Inferior parietal cortex (tissue), 1 donor: ENCODE measurements at regions not wholly inside any gene's neighbourhood (a gene's known extent, or its start where the extent isn't known, plus 50 kb on each side); places are given as distances from the start of the nearest gene placed in this dataset.

ENCODE experiments used
- DNase-seq: peaks from one replicate; pipeline ENCODE4 v3.0.0-alpha.2; 2016; ENCODE audit errors: extremely low spot score

GRCh38 chr7:81648716-81649115 lies 121.1 kb downstream of the HGF start:
- no peak for DNase-seq

GRCh38 chr7:81645435-81645834 lies 124.4 kb downstream of the HGF start:
- DNase-seq: peak; percentile 3

GRCh38 chr7:81641873-81642272 lies 128.0 kb downstream of the HGF start:
- DNase-seq: no peak

- DNase-seq: no peak
Observed at GRCh38 chr7:81638198-81638597, 131.6 kb downstream of the HGF start.

- no peak for DNase-seq
Observed at GRCh38 chr7:81637534-81637933, 132.3 kb downstream of the HGF start.

- no peak for DNase-seq
Observed at GRCh38 chr7:81632418-81632817, 137.4 kb downstream of the HGF start.

- DNase-seq: no peak
Observed at GRCh38 chr7:81630600-81630999, 139.2 kb downstream of the HGF start.

GRCh38 chr7:81629702-81630101 lies 140.1 kb downstream of the HGF start:
- DNase-seq: no peak

GRCh38 chr7:81628951-81629350 lies 140.9 kb downstream of the HGF start:
- DNase-seq: no peak

- DNase-seq: no peak
Observed at GRCh38 chr7:81627536-81628287, 142.1 kb downstream of the HGF start.

GRCh38 chr7:81626008-81626407 lies 143.8 kb downstream of the HGF start:
- DNase-seq: no peak

- DNase-seq: no peak
Observed at GRCh38 chr7:81624650-81625631, 144.9 kb downstream of the HGF start.

- no peak for DNase-seq
Observed at GRCh38 chr7:81624021-81624592, 145.7 kb downstream of the HGF start.

GRCh38 chr7:81623251-81623855 lies 146.5 kb downstream of the HGF start:
- DNase-seq: no peak

- DNase-seq: no peak
Observed at GRCh38 chr7:81621893-81622292, 148.0 kb downstream of the HGF start.

GRCh38 chr7:81618396-81619014 lies 151.3 kb downstream of the HGF start:
- DNase-seq: no peak

- no peak for DNase-seq
Observed at GRCh38 chr7:81616951-81617350, 152.9 kb downstream of the HGF start.

GRCh38 chr7:81611805-81612204 lies 158.0 kb downstream of the HGF start:
- no peak for DNase-seq

- no peak for DNase-seq
Observed at GRCh38 chr7:81611040-81611439, 158.8 kb downstream of the HGF start.

- no peak for DNase-seq
Observed at GRCh38 chr7:81608748-81609382, 161.0 kb downstream of the HGF start.

GRCh38 chr7:81607987-81608386 lies 161.9 kb downstream of the HGF start:
- DNase-seq: no peak
